Endodermal cell (in vitro differentiated cells): ENCODE measurements at regions not wholly inside any gene's neighbourhood (a gene's known extent, or its start where the extent isn't known, plus 50 kb on each side); places are given as distances from the start of the nearest gene placed in this dataset.

Experiments used
- DNase-seq: peaks from one replicate; pipeline ENCODE4 v3.0.0-alpha.2; 2017
- H3K27ac ChIP-seq: 2 replicates; pipeline ENCODE4 v1.5.1; 2013; ENCODE audit warnings: mild to moderate bottlenecking, low read depth, low read length, moderate library complexity
- H3K27me3 ChIP-seq: 2 replicates; pipeline ENCODE4 v1.6.1; 2013; ENCODE audit warnings: mild to moderate bottlenecking, low read length, moderate library complexity; ENCODE audit not compliant: insufficient read depth, control insufficient read depth, poor library complexity, severe bottlenecking
- H3K36me3 ChIP-seq: 2 replicates; pipeline ENCODE4 v1.7.0; 2013; ENCODE audit warnings: mild to moderate bottlenecking, low read length, moderate library complexity; ENCODE audit not compliant: control insufficient read depth, insufficient read depth
- H3K4me1 ChIP-seq: one replicate; pipeline ENCODE4 v1.7.0; 2013; ENCODE audit warnings: low read length; ENCODE audit not compliant: control insufficient read depth, insufficient read depth
- H3K4me3 ChIP-seq: 2 replicates; pipeline ENCODE4 v1.5.1; 2013; ENCODE audit warnings: mild to moderate bottlenecking, low read length, moderate library complexity
- H3K9ac ChIP-seq: 2 replicates; pipeline ENCODE4 v1.6.1; 2013; ENCODE audit warnings: mild to moderate bottlenecking, low read length, moderate library complexity; ENCODE audit not compliant: poor library complexity, severe bottlenecking; ENCODE audit errors: extremely low read depth
- H3K9me3 ChIP-seq: 2 replicates; pipeline ENCODE4 v1.6.1; 2013; ENCODE audit warnings: mild to moderate bottlenecking, low read length, moderate library complexity; ENCODE audit not compliant: control insufficient read depth
- H3K27ac Mint-ChIP-seq: 2 replicates; pipeline ENCODE4 v1.8.0; 2020; ENCODE audit warnings: mixed read lengths
- H3K27me3 Mint-ChIP-seq: 2 replicates; pipeline ENCODE4 v1.8.0; 2021; ENCODE audit warnings: mild to moderate bottlenecking, mixed read lengths; ENCODE audit not compliant: insufficient read depth
- H3K36me3 Mint-ChIP-seq: 2 replicates; pipeline ENCODE4 v1.8.0; 2020; ENCODE audit warnings: low read depth, mixed read lengths
- H3K4me1 Mint-ChIP-seq: 2 replicates; pipeline ENCODE4 v1.8.0; 2020; ENCODE audit warnings: mixed read lengths
- H3K4me3 Mint-ChIP-seq: 2 replicates; pipeline ENCODE4 v1.8.0; 2020; ENCODE audit warnings: mild to moderate bottlenecking, moderate library complexity, mixed read lengths
- H3K9me3 Mint-ChIP-seq: 2 replicates; pipeline ENCODE4 v1.8.0; 2020; ENCODE audit warnings: mild to moderate bottlenecking, mixed read lengths
- CTCF ChIP-seq: fragments of 200-600 bp; sonication (generic); conservative IDR thresholded peaks from 2 replicates; pipeline ENCODE4 v1.5.0; 2021; ENCODE audit warnings: antibody characterized with exemption, mild to moderate bottlenecking
- WGBS, 2 experiments: methylation state at CpG; one replicate each; pipeline versions ENCODE4 v1.1.5 to v1.1.7; 2013; ENCODE audit warnings: missing lambda C conversion rate in 2 of 2, mixed read lengths in 1 of 2; ENCODE audit not compliant: insufficient coverage in 1 of 2, insufficient read length in 1 of 2; 5-methylcytosine and 5-hydroxymethylcytosine counted together

DNA sequence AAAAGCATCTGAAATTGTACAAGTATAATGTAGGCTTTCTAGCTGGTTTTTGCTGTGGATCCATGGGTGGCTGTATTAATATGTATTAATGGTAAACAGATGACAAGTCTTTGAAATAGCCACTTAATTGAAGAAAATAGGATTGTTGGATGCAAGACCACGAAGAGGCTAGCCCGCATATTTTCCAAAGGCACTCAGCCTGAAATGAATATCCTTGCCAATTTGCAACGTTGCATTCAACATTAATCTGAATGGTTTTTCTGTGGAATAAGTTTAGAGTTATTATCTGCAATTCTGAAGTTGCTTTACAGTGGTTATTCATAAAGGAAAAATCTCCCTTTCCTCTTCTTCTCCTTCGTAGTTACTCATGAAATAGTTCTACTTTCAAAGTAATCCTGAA, 86.2 kb upstream of the SPATS2L start:
- Mint-ChIP-seq H3K27me3 (no peaks in the 10 kb centered on the region), H3K4me1 (peaks cover 25% of the 10 kb centered on the region), H3K36me3 (no peaks in the 10 kb centered on the region), H3K4me3 (peak overlapping the region; percentile 12), H3K9me3 (no peaks in the 10 kb centered on the region), H3K27ac (peak overlapping the region; percentile 85)
- no peaks in the 10 kb centered on the region for H3K36me3 ChIP-seq
- no peak overlapping the region for H3K4me3 ChIP-seq
- H3K9ac ChIP-seq: no peak overlapping the region
- TF ChIP-seq CTCF: no peak
- no peaks in the 10 kb centered on the region for H3K27me3 ChIP-seq
- no peak for DNase-seq
- peaks cover 18% of the 10 kb centered on the region for H3K4me1 ChIP-seq
- H3K9me3 ChIP-seq: no peaks in the 10 kb centered on the region
- 85 to 95% methylated on average over 2 to 4 of the region's 4 CpGs for WGBS, 2 experiments
- H3K27ac ChIP-seq: no peak overlapping the region

- H3K27ac ChIP-seq: no peak overlapping the region
- no peak overlapping the region for H3K9ac ChIP-seq
- H3K36me3 Mint-ChIP-seq: no peaks in the 10 kb centered on the region
- no peaks in the 10 kb centered on the region for H3K27me3 ChIP-seq
- peaks cover 2% of the 10 kb centered on the region for H3K9me3 Mint-ChIP-seq
- H3K4me1 Mint-ChIP-seq: peaks cover 25% of the 10 kb centered on the region
- DNase-seq: no peak
- H3K9me3 ChIP-seq: no peaks in the 10 kb centered on the region
- H3K27me3 Mint-ChIP-seq: no peaks in the 10 kb centered on the region
- no peak for TF ChIP-seq CTCF
- H3K4me3 Mint-ChIP-seq: no peak overlapping the region
- H3K27ac Mint-ChIP-seq: peak overlapping the region; percentile 85
- peak overlapping the region; percentile 31 for H3K4me3 ChIP-seq
- WGBS, 2 experiments: 89 to 91% methylated on average over 4 of the region's 4 CpGs
- H3K4me1 ChIP-seq: peaks cover 18% of the 10 kb centered on the region
- no peaks in the 10 kb centered on the region for H3K36me3 ChIP-seq
Observed at GRCh38 chr2:200221055-200221955, 85.2 kb upstream of the SPATS2L start.

GRCh38 chr2:200222791-200223190, 83.7 kb upstream of the SPATS2L start:
- H3K4me1 Mint-ChIP-seq: peaks cover 25% of the 10 kb centered on the region
- no peak overlapping the region for H3K4me3 Mint-ChIP-seq
- H3K9me3 ChIP-seq: no peaks in the 10 kb centered on the region
- H3K36me3 ChIP-seq: no peaks in the 10 kb centered on the region
- no peak overlapping the region for H3K27ac Mint-ChIP-seq
- no peaks in the 10 kb centered on the region for H3K27me3 Mint-ChIP-seq
- no peaks in the 10 kb centered on the region for H3K36me3 Mint-ChIP-seq
- WGBS, 2 experiments: 82% methylated on average over 6 of the region's 7 CpGs; no CpG with 5 or more reads in 1 of the 2 experiments
- H3K27me3 ChIP-seq: no peaks in the 10 kb centered on the region
- no peak overlapping the region for H3K9ac ChIP-seq
- TF ChIP-seq CTCF: no peak
- peaks cover 18% of the 10 kb centered on the region for H3K4me1 ChIP-seq
- no peak overlapping the region for H3K4me3 ChIP-seq
- peaks cover 2% of the 10 kb centered on the region for H3K9me3 Mint-ChIP-seq
- no peak overlapping the region for H3K27ac ChIP-seq
- DNase-seq: no peak
